Vagina (tissue), 2 donors: ENCODE measurements at regions not wholly inside any gene's neighbourhood (a gene's known extent, or its start where the extent isn't known, plus 50 kb on each side); places are given as distances from the start of the nearest gene placed in this dataset.

Source experiments
- DNase-seq, 2 donors: peaks; one replicate each; pipeline ENCODE4 v3.0.0-alpha.2; 2017; ENCODE audit errors: extremely low spot score in 2 of 2
- H3K27ac ChIP-seq: fragments of 200-600 bp; sonication (generic); one replicate; pipeline ENCODE4 v1.5.1; 2019
- H3K27me3 ChIP-seq: fragments of 200-600 bp; sonication (generic); one replicate; pipeline ENCODE4 v1.5.1; 2019
- H3K36me3 ChIP-seq, 2 donors: fragments of 200-600 bp; sonication (generic); one replicate each; pipeline ENCODE4 v1.5.1; 2017 to 2019
- H3K4me1 ChIP-seq: fragments of 200-600 bp; sonication (generic); one replicate; pipeline ENCODE4 v1.5.1; 2019
- H3K4me3 ChIP-seq, 2 donors: fragments of 200-600 bp; sonication (generic); 1 replicate in 1 of 2; 2 replicates in 1 of 2; pipeline ENCODE4 v1.5.1; 2016 to 2019
- H3K9me3 ChIP-seq: fragments of 200-600 bp; sonication (generic); one replicate; pipeline ENCODE4 v1.5.1; 2019
- CTCF ChIP-seq, 3 experiments: fragments of 450-650 bp in 2 of 3; fragments of 200-600 bp in 1 of 3; sonication (generic) in 1 of 3; IDR thresholded peaks; one replicate each; pipeline ENCODE4 v1.5.1; 2017 to 2019; ENCODE audit warnings: antibody characterized with exemption in 3 of 3, mild to moderate bottlenecking in 2 of 3, moderate library complexity in 2 of 3
- POLR2A ChIP-seq, 2 donors: fragments of 450-650 bp; IDR thresholded peaks; one replicate each; pipeline ENCODE4 v1.6.1; 2017; ENCODE audit warnings: antibody characterized with exemption in 2 of 2, mild to moderate bottlenecking in 2 of 2, moderate library complexity in 2 of 2
- POLR2AphosphoS5 ChIP-seq, 2 donors: sonication (generic); formaldehyde crosslinking; IDR thresholded peaks; one replicate each; pipeline ENCODE4 v1.9.0; 2017; ENCODE audit warnings: antibody characterized with exemption in 2 of 2, mild to moderate bottlenecking in 2 of 2, low read depth in 1 of 2; ENCODE audit not compliant: insufficient read depth in 1 of 2
- intact Hi-C: fragments of 100-400 bp; cut with DNase I; formaldehyde crosslinking; loops from one replicate; pipeline ENCODE4 v1.15.1; 2023

- no peaks in the 10 kb centered on the region for H3K9me3 ChIP-seq
- no peak overlapping the region for H3K27ac ChIP-seq
- H3K4me3 ChIP-seq = no peak overlapping the region
- H3K27me3 ChIP-seq = no peaks in the 10 kb centered on the region
- no peak for DNase-seq
- H3K4me1 ChIP-seq = no peaks in the 10 kb centered on the region
- intact Hi-C loops = no loop called here
- no peaks in the 10 kb centered on the region for H3K36me3 ChIP-seq
- no peak for TF ChIP-seq POLR2AphosphoS5 (IDR thresholded peaks at IDR 0.05; ENCODE audit: insufficient read depth in 1 of 2, low read depth in 1 of 2)
- TF ChIP-seq CTCF (IDR thresholded peaks at IDR 0.05) = no peak
- TF ChIP-seq POLR2A (IDR thresholded peaks at IDR 0.05) = no peak
These were observed 524.8 kb downstream of the HAO1 start for GRCh38 chr20:7415427-7415826.

GRCh38 chr20:7416382-7416781 lies 523.9 kb downstream of the HAO1 start:
- TF ChIP-seq POLR2AphosphoS5 (IDR thresholded peaks at IDR 0.05; ENCODE audit: insufficient read depth in 1 of 2, low read depth in 1 of 2) (no peak), POLR2A (IDR thresholded peaks at IDR 0.05) (no peak), CTCF (IDR thresholded peaks at IDR 0.05) (no peak)
- H3K36me3 ChIP-seq = no peaks in the 10 kb centered on the region
- no peak overlapping the region for H3K4me3 ChIP-seq
- no peak for DNase-seq
- intact Hi-C loops = no loop called here
- H3K27ac ChIP-seq = no peak overlapping the region
- H3K9me3 ChIP-seq = no peaks in the 10 kb centered on the region
- H3K27me3 ChIP-seq = no peaks in the 10 kb centered on the region
- no peaks in the 10 kb centered on the region for H3K4me1 ChIP-seq

- no peaks in the 10 kb centered on the region for H3K9me3 ChIP-seq
- no peaks in the 10 kb centered on the region for H3K27me3 ChIP-seq
- H3K27ac ChIP-seq = no peak overlapping the region
- DNase-seq = no peak
- no peaks in the 10 kb centered on the region for H3K4me1 ChIP-seq
- intact Hi-C loops = no loop called here
- no peaks in the 10 kb centered on the region for H3K36me3 ChIP-seq
- H3K4me3 ChIP-seq = no peak overlapping the region
- TF ChIP-seq POLR2AphosphoS5 (IDR thresholded peaks at IDR 0.05; ENCODE audit: insufficient read depth in 1 of 2, low read depth in 1 of 2) (no peak), CTCF (IDR thresholded peaks at IDR 0.05) (no peak), POLR2A (IDR thresholded peaks at IDR 0.05) (no peak)
These were observed 519.9 kb downstream of the HAO1 start for GRCh38 chr20:7420345-7420744.

GRCh38 chr20:7426890-7427496 lies 513.3 kb downstream of the HAO1 start:
- no peaks in the 10 kb centered on the region for H3K4me1 ChIP-seq
- TF ChIP-seq POLR2AphosphoS5 (IDR thresholded peaks at IDR 0.05; ENCODE audit: insufficient read depth in 1 of 2, low read depth in 1 of 2) (no peak), CTCF (IDR thresholded peaks at IDR 0.05) (no peak), POLR2A (IDR thresholded peaks at IDR 0.05) (no peak)
- intact Hi-C loops = no loop called here
- H3K36me3 ChIP-seq = no peaks in the 10 kb centered on the region
- H3K4me3 ChIP-seq = no peak overlapping the region
- no peak for DNase-seq
- no peaks in the 10 kb centered on the region for H3K27me3 ChIP-seq
- H3K27ac ChIP-seq = no peak overlapping the region
- no peaks in the 10 kb centered on the region for H3K9me3 ChIP-seq

GRCh38 chr20:7428946-7429345 lies 511.3 kb downstream of the HAO1 start:
- Histone ChIP-seq H3K27me3 (no peaks in the 10 kb centered on the region), H3K4me1 (no peaks in the 10 kb centered on the region), H3K9me3 (no peaks in the 10 kb centered on the region), H3K27ac (no peak overlapping the region), H3K36me3 (no peaks in the 10 kb centered on the region), H3K4me3 (no peak overlapping the region)
- DNase-seq = no peak
- intact Hi-C loops = no loop called here
- TF ChIP-seq POLR2AphosphoS5 (IDR thresholded peaks at IDR 0.05; ENCODE audit: insufficient read depth in 1 of 2, low read depth in 1 of 2) = no peak
- TF ChIP-seq CTCF (IDR thresholded peaks at IDR 0.05) = no peak
- no peak for TF ChIP-seq POLR2A (IDR thresholded peaks at IDR 0.05)
